ENCODE measurements at regions not wholly inside any gene's neighbourhood (a gene's known extent, or its start where the extent isn't known, plus 50 kb on each side); places are given as distances from the start of the nearest gene placed in this dataset.
"Not testable (repeated sequence)": the region's sequence is repeated elsewhere in the genome, so short reads cannot be mapped to it uniquely, and the experiment has no call there.

DNA sequence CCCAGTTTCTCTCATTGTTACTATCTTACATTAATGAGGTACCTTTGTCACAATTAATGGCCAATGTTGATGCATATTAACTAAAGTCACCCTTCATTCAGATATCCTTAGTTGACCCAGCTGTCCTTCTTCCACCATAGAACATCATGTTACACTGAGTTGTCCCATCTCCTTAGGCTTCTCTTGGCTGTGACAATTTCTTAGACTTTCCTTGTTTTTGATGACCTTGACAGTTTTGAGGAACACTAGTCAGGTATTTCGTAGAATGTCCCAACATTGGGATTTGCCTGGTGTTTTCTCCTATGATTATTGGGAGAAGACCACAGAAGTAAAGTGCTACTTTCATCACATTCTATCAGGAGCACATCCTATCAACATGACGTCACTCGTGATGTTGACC lies 261.8 kb downstream of the BCL2L11 start:
- not testable (repeated sequence) for H3K27me3 ChIP-seq (ENCODE audit: control insufficient read depth, insufficient read depth, low read length); H3K36me3 ChIP-seq (ENCODE audit: control insufficient read depth, insufficient read depth, low read length); DNase-seq (ENCODE audit: low read depth); H3K4me3 ChIP-seq (ENCODE audit: low read depth, low read length)

DNA sequence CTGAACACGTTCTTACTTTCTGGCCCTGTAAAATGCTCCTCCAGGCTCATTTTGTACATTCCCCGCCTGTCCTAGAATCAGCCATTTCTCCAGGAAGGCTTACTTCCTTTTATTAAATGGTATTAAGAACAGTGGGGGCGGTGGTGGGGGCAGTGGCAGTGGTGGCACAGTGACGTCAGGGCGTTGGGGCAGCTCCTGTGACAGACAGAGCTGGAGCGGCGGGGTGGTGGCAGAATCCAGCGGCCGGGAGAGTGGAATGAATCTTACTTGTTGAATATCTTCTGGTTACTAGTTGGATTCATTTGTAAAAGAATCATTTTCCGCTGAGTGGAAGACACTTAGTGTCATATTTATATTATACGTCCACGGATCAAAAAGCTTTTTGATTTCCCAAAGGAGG lies 262.6 kb downstream of the BCL2L11 start:
- not testable (repeated sequence) for DNase-seq (ENCODE audit: low read depth); H3K27me3 ChIP-seq (ENCODE audit: control insufficient read depth, insufficient read depth, low read length)

GRCh38 chr2:111385226-111385957 lies 264.7 kb downstream of the BCL2L11 start:
- not testable (repeated sequence) for H3K27me3 ChIP-seq (ENCODE audit: control insufficient read depth, insufficient read depth, low read length); DNase-seq (ENCODE audit: low read depth); H3K36me3 ChIP-seq (ENCODE audit: control insufficient read depth, insufficient read depth, low read length); H3K4me3 ChIP-seq (ENCODE audit: low read depth, low read length)

More for the DNA sequence above, 262.6 kb downstream of the BCL2L11 start:
- H3K36me3 ChIP-seq (ENCODE audit: control insufficient read depth, insufficient read depth, low read length); H3K4me3 ChIP-seq (ENCODE audit: low read depth, low read length): not testable (repeated sequence)

DNA sequence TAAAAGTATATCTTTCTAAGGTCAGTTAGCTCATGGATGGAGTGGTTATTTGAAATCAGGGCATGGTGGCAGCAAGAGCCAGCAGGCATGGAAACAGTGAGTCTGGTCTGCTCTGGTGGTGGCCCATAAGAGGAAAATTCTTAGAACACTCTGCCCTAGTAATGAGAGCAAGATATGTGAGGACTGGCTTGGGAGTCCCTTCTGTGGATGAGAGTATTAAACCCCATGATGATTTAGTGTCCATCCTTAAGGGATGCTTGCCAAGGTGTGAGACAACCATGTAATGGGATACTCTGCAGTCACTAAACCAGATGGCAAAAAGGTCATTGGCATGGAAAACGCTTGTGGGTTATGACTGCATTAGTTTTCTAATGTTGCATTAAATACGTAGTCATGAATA lies 269.9 kb downstream of the BCL2L11 start:
- not testable (repeated sequence) for H3K4me3 ChIP-seq (ENCODE audit: low read depth, low read length); H3K36me3 ChIP-seq (ENCODE audit: control insufficient read depth, insufficient read depth, low read length); H3K27me3 ChIP-seq (ENCODE audit: control insufficient read depth, insufficient read depth, low read length); DNase-seq (ENCODE audit: low read depth)

DNA sequence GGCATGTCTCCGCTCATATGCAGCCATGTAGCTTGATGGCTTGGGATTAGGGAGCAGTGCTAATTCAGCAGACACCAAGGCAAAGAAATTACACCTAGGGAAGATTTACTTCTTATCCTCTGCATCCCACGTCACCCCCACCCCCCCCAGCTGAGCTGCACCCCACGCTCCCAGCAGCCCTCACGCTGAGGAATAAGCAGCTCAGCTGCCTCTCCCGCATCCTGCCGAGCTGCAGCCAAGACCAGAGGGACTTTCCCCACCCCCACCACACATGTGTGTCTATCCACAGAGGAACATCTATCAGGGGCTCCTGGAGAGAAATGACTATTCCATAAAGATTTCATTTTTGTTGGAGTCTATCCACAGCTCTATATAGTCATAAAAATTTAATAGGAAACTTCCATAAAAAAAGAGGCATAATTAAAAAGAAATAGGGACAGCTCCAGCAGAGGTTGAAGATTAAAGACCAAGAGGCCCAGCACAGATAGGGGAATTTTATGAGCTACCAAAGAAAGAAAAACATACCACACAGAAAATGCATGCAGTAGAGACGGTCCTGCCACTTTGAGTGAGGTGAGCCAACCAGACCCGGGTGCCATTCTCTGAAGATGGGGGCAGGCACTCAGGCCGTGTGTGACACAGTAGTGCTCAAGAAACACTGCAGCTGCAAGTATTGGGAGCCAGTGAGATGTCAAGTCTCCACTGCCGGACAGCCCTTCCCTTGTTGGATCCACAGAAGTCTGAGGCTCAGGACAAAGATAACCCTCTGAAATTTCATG lies 274.8 kb downstream of the BCL2L11 start:
- H3K4me3 ChIP-seq (ENCODE audit: low read depth, low read length); H3K36me3 ChIP-seq (ENCODE audit: control insufficient read depth, insufficient read depth, low read length); H3K27me3 ChIP-seq (ENCODE audit: control insufficient read depth, insufficient read depth, low read length); DNase-seq (ENCODE audit: low read depth): not testable (repeated sequence)

DNA sequence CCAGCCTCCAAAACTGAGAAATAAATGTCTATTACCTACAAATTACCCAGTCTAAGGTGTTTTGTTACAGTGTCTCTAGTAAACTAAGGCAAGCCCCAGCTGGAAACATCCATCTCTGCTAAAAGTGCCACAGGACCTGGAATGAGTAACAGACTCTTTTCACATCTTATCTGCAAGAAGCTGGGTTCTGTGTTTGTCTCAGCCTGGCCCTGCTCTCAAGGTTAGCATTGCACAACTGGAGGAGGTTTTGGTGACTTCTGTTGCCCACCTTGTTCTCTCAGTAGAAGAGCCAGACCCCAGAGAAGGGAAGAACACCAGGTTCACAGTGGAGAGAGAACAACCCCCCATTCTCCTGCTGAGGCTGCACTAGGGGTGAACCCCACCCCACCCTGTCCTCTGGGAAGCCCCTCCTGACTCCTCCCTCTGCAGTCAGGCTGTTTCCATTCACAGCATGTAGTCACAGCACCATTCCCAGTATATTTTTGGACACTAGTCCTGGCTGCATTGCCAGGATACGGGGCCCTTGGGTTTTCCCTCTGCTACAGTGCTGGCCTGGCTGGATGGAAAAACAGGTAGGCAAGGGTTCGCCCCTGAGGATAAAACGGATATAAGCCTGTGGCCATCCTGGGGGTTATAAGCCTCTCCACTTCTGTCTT lies 280.0 kb downstream of the BCL2L11 start:
- H3K4me3 ChIP-seq (ENCODE audit: low read depth, low read length); H3K36me3 ChIP-seq (ENCODE audit: control insufficient read depth, insufficient read depth, low read length); H3K27me3 ChIP-seq (ENCODE audit: control insufficient read depth, insufficient read depth, low read length); DNase-seq (ENCODE audit: low read depth): not testable (repeated sequence)

GRCh38 chr2:111401270-111402140 lies 280.8 kb downstream of the BCL2L11 start:
- H3K4me3 ChIP-seq (ENCODE audit: low read depth, low read length); H3K36me3 ChIP-seq (ENCODE audit: control insufficient read depth, insufficient read depth, low read length); DNase-seq (ENCODE audit: low read depth); H3K27me3 ChIP-seq (ENCODE audit: control insufficient read depth, insufficient read depth, low read length): not testable (repeated sequence)

GRCh38 chr2:111402450-111402849 lies 281.7 kb downstream of the BCL2L11 start:
- not testable (repeated sequence) for H3K36me3 ChIP-seq (ENCODE audit: control insufficient read depth, insufficient read depth, low read length); H3K27me3 ChIP-seq (ENCODE audit: control insufficient read depth, insufficient read depth, low read length); DNase-seq (ENCODE audit: low read depth); H3K4me3 ChIP-seq (ENCODE audit: low read depth, low read length)

DNA sequence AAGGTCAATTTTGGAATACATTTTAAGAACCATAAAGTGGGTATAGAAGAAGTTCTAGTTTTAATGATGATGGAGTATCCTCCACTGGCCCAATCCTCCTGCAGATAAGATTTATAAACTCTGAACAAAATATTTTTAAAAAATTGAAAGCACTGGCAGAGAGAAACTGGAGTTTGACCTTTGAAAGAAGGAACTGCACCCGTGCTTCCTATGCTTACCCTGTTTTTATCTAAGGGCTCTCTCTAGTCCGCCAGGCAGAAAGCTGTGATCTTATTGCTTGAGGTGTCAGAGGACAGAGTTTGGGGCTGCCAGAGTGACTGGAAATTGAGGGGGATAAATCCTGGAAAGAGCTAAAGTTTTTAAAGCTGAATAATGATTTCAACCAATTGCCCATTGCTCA lies 282.6 kb downstream of the BCL2L11 start:
- not testable (repeated sequence) for H3K36me3 ChIP-seq (ENCODE audit: control insufficient read depth, insufficient read depth, low read length); H3K4me3 ChIP-seq (ENCODE audit: low read depth, low read length); H3K27me3 ChIP-seq (ENCODE audit: control insufficient read depth, insufficient read depth, low read length); DNase-seq (ENCODE audit: low read depth)

GRCh38 chr2:111406616-111407015 lies 285.9 kb downstream of the BCL2L11 start:
- H3K4me3 ChIP-seq (ENCODE audit: low read depth, low read length); H3K36me3 ChIP-seq (ENCODE audit: control insufficient read depth, insufficient read depth, low read length); DNase-seq (ENCODE audit: low read depth); H3K27me3 ChIP-seq (ENCODE audit: control insufficient read depth, insufficient read depth, low read length): not testable (repeated sequence)

DNA sequence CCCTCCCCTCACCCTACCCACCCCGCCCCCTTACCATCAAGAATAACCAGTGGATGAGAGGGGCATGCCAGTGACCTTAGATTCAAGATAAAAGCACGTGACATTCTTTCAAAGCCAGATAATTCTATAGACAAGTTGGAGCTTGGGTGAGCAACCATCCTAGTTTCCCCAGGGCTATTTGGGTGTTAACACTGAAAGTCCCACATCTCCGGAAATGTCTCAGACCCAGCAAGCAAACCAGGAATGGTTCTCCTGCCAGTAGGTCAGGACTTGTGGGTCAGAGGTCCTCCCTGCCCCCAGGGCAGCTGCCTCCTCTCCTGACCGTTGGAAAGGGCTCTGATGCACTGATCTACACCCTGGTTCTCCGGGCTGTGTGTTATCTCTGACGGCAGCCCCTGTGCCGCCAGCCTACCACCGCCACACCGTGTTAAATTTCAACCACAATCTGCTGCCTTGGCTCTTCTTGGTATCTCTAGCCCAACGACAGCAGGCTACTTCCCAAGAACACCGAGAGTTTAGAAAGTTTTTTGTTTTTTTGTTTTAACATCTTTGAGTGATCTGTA lies 287.0 kb downstream of the BCL2L11 start:
- not testable (repeated sequence) for H3K36me3 ChIP-seq (ENCODE audit: control insufficient read depth, insufficient read depth, low read length); H3K27me3 ChIP-seq (ENCODE audit: control insufficient read depth, insufficient read depth, low read length); H3K4me3 ChIP-seq (ENCODE audit: low read depth, low read length); DNase-seq (ENCODE audit: low read depth)

DNA sequence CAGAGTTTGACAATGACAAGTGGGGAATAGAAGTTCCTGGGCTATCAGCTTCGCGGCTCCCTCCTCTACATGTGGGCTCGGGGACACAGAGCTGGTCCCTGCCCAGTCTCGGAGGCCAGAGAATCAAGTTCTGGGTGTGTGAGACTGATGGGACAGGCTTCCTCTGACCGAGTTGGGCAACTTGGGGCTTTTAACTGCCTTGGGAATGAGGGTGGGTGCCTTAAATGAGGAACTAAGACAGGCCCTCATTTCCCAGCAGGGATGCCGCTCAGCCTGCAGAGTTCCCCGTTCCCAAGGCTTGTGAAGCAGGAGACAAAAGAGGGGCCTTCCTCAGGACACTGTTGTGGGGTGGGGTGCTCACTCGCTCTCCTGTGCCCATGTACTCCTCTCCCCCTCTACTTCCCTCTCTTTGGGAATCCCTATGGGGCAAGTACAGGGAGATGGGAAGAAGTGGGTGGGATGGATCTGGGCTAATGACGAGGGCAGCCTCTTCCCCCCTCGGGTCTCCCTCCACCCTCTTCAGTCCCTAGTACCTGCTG lies 290.2 kb downstream of the BCL2L11 start:
- H3K4me3 ChIP-seq (ENCODE audit: low read depth, low read length); DNase-seq (ENCODE audit: low read depth); H3K36me3 ChIP-seq (ENCODE audit: control insufficient read depth, insufficient read depth, low read length); H3K27me3 ChIP-seq (ENCODE audit: control insufficient read depth, insufficient read depth, low read length): not testable (repeated sequence)

- H3K4me3 ChIP-seq (ENCODE audit: low read depth, low read length); H3K27me3 ChIP-seq (ENCODE audit: control insufficient read depth, insufficient read depth, low read length); H3K36me3 ChIP-seq (ENCODE audit: control insufficient read depth, insufficient read depth, low read length); DNase-seq (ENCODE audit: low read depth): not testable (repeated sequence)
These were observed 291.4 kb downstream of the BCL2L11 start for GRCh38 chr2:111411867-111412681.

Data from kidney epithelial cell (primary cell).